ENCODE measurements at regions not wholly inside any gene's neighbourhood (a gene's known extent, or its start where the extent isn't known, plus 50 kb on each side); places are given as distances from the start of the nearest gene placed in this dataset.

GRCh38 chr2:123015186-123015585 lies 1009.9 kb upstream of the CNTNAP5 start:
- no peak for TF ChIP-seq CTCF (IDR thresholded peaks at IDR 0.05)
- TF ChIP-seq POLR2AphosphoS5 (IDR thresholded peaks at IDR 0.05), result no peak
- no peak for TF ChIP-seq POLR2A (IDR thresholded peaks at IDR 0.05)
- TF ChIP-seq EP300 (IDR thresholded peaks at IDR 0.05), result no peak

Data from gastroesophageal sphincter (tissue), 3 donors.